ENCODE measurements at regions not wholly inside any gene's neighbourhood (a gene's known extent, or its start where the extent isn't known, plus 50 kb on each side); places are given as distances from the start of the nearest gene placed in this dataset.

GRCh38 chr12:4084573-4084972 is 189.0 kb upstream of the CCND2 start:
- peaks cover 3% of the 10 kb centered on the region for H3K36me3 Mint-ChIP-seq (ENCODE audit: low read depth)
- ATAC-seq = no peak
- H3K27me3 Mint-ChIP-seq = peaks cover 19% of the 10 kb centered on the region
- H3K4me1 Mint-ChIP-seq = peaks cover 3% of the 10 kb centered on the region
- no peak overlapping the region for H3K27ac Mint-ChIP-seq
- no peaks in the 10 kb centered on the region for H3K9me3 ChIP-seq (ENCODE audit: control insufficient read depth, low read length, poor library complexity, severe bottlenecking)
- H3K4me3 Mint-ChIP-seq = no peak overlapping the region
- DNase-seq = no peak

- ATAC-seq = no peak
These were observed 190.7 kb upstream of the CCND2 start for GRCh38 chr12:4082809-4083403.

DNA sequence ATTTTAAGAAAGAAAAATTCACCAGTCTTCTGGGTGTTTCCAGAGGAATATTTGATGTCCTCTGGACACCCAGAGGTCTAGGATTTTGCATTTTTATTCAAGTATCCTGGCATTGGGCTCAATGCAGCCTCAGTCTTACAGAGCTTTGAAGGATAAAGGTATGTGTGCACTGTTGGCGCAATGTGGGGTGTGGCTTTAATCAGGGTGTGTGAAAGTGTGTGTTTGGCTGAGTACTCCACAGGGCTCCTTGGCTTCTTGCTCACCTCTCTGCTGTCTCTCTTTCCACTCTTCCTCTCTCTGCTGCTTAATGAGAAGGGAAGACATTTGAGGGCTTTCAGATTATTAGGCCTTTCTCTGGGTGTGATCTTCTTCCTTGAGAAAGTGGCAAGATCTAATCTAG is 193.3 kb upstream of the CCND2 start:
- ATAC-seq (no peak), DNase-seq (no peak)
- Mint-ChIP-seq H3K27me3 (peaks cover 9% of the 10 kb centered on the region), H3K27ac (no peak overlapping the region), H3K4me3 (no peak overlapping the region), H3K36me3 (ENCODE audit: low read depth) (peaks cover 9% of the 10 kb centered on the region), H3K4me1 (peaks cover 3% of the 10 kb centered on the region)
- no peaks in the 10 kb centered on the region for H3K9me3 ChIP-seq (ENCODE audit: control insufficient read depth, low read length, poor library complexity, severe bottlenecking)

More at GRCh38 chr12:4082809-4083403, 190.7 kb upstream of the CCND2 start:
- Mint-ChIP-seq H3K4me1 (peaks cover 3% of the 10 kb centered on the region), H3K27ac (no peak overlapping the region), H3K36me3 (ENCODE audit: low read depth) (peaks cover 3% of the 10 kb centered on the region), H3K27me3 (peaks cover 14% of the 10 kb centered on the region), H3K4me3 (no peak overlapping the region)
- no peaks in the 10 kb centered on the region for H3K9me3 ChIP-seq (ENCODE audit: control insufficient read depth, low read length, poor library complexity, severe bottlenecking)
- DNase-seq = no peak

- H3K9me3 ChIP-seq (ENCODE audit: control insufficient read depth, low read length, poor library complexity, severe bottlenecking) = no peaks in the 10 kb centered on the region
- H3K4me3 Mint-ChIP-seq = no peak overlapping the region
- H3K27ac Mint-ChIP-seq = no peak overlapping the region
- H3K4me1 Mint-ChIP-seq = no peaks in the 10 kb centered on the region
- no peak for DNase-seq
- no peaks in the 10 kb centered on the region for H3K27me3 Mint-ChIP-seq
- H3K36me3 Mint-ChIP-seq (ENCODE audit: low read depth) = peaks cover 6% of the 10 kb centered on the region
- no peak for ATAC-seq
These were observed 199.4 kb upstream of the CCND2 start for GRCh38 chr12:4074129-4074528.

GRCh38 chr12:4069670-4070010 is 196.4 kb upstream of the PARP11 start:
- no peaks in the 10 kb centered on the region for H3K9me3 ChIP-seq (ENCODE audit: control insufficient read depth, low read length, poor library complexity, severe bottlenecking)
- Mint-ChIP-seq H3K4me1 (peaks cover 2% of the 10 kb centered on the region), H3K4me3 (no peak overlapping the region), H3K27ac (no peak overlapping the region), H3K36me3 (ENCODE audit: low read depth) (no peaks in the 10 kb centered on the region), H3K27me3 (no peaks in the 10 kb centered on the region)
- DNase-seq (no peak), ATAC-seq (no peak)

GRCh38 chr12:4068981-4069669 is 195.9 kb upstream of the PARP11 start:
- Mint-ChIP-seq H3K27me3 (no peaks in the 10 kb centered on the region), H3K4me3 (no peak overlapping the region), H3K4me1 (peaks cover 5% of the 10 kb centered on the region), H3K36me3 (ENCODE audit: low read depth) (no peaks in the 10 kb centered on the region), H3K27ac (no peak overlapping the region)
- peak; percentile 35 for ATAC-seq
- DNase-seq = no peak
- H3K9me3 ChIP-seq (ENCODE audit: control insufficient read depth, low read length, poor library complexity, severe bottlenecking) = no peaks in the 10 kb centered on the region

DNA sequence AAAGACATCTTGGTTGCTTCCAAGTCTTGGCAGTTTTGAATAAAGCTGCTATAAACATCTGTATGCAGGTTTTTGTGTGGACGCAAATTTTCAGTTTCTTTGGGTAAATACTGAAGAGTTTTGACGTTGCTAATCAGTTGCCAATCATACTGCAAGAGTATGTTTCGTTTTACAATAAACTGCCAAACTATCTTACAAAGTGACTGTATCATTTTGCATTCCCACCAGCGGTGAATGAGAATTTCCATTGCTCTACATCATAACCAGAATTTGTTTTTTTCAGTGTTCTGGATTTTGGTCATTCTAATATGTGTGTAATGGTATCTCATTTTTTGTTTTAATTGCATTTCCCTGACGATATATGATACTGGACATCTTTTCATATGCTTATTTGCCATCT is 190.8 kb upstream of the PARP11 start:
- Mint-ChIP-seq H3K4me1 (peaks cover 10% of the 10 kb centered on the region), H3K27ac (no peak overlapping the region), H3K36me3 (ENCODE audit: low read depth) (peaks cover 4% of the 10 kb centered on the region), H3K4me3 (no peak overlapping the region), H3K27me3 (peaks cover 5% of the 10 kb centered on the region)
- no peaks in the 10 kb centered on the region for H3K9me3 ChIP-seq (ENCODE audit: control insufficient read depth, low read length, poor library complexity, severe bottlenecking)
- DNase-seq = no peak
- ATAC-seq = no peak

GRCh38 chr12:4059898-4060568 is 186.8 kb upstream of the PARP11 start:
- DNase-seq (no peak), ATAC-seq (no peak)
- no peak overlapping the region for H3K4me3 Mint-ChIP-seq
- peaks cover 16% of the 10 kb centered on the region for H3K4me1 Mint-ChIP-seq
- peaks cover 5% of the 10 kb centered on the region for H3K36me3 Mint-ChIP-seq (ENCODE audit: low read depth)
- peaks cover 5% of the 10 kb centered on the region for H3K27me3 Mint-ChIP-seq
- H3K9me3 ChIP-seq (ENCODE audit: control insufficient read depth, low read length, poor library complexity, severe bottlenecking) = no peaks in the 10 kb centered on the region
- no peak overlapping the region for H3K27ac Mint-ChIP-seq

GRCh38 chr12:4056910-4057845 is 184.0 kb upstream of the PARP11 start:
- H3K4me3 Mint-ChIP-seq = peak overlapping the region; percentile 56

DNA sequence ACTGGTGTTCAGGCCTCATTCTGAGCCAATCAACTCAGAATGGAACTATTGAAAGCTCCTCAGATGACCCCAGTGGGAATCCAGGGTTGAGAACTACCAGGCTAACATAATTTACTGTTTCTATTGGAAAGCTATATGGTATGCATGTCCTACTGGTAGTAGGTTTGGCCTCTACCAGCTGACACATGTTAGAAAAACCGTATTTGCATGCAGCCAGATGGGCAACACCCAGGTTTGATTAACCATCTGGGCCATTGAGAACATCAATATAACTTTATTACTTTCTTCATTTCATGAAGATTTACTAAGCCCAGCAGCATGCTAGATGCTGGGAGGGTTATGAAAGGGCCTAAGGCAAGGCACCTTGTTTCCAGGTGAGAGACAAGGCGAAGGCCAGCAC is 181.4 kb upstream of the PARP11 start:
- DNase-seq (no peak), ATAC-seq (no peak)
- H3K4me3 Mint-ChIP-seq = no peak overlapping the region
- H3K4me1 Mint-ChIP-seq = peaks cover 16% of the 10 kb centered on the region
- peaks cover 5% of the 10 kb centered on the region for H3K27me3 Mint-ChIP-seq
- H3K27ac Mint-ChIP-seq = no peak overlapping the region
- H3K9me3 ChIP-seq (ENCODE audit: control insufficient read depth, low read length, poor library complexity, severe bottlenecking) = no peaks in the 10 kb centered on the region
- H3K36me3 Mint-ChIP-seq (ENCODE audit: low read depth) = peaks cover 7% of the 10 kb centered on the region

More at GRCh38 chr12:4056910-4057845, 184.0 kb upstream of the PARP11 start:
- peaks cover 7% of the 10 kb centered on the region for H3K36me3 Mint-ChIP-seq (ENCODE audit: low read depth)
- ATAC-seq (no peak), DNase-seq (no peak)
- peak overlapping the region; percentile 60 for H3K27ac Mint-ChIP-seq
- H3K9me3 ChIP-seq (ENCODE audit: control insufficient read depth, low read length, poor library complexity, severe bottlenecking) = no peaks in the 10 kb centered on the region
- H3K27me3 Mint-ChIP-seq = peaks cover 5% of the 10 kb centered on the region
- H3K4me1 Mint-ChIP-seq = peaks cover 11% of the 10 kb centered on the region

- H3K4me1 Mint-ChIP-seq = peaks cover 9% of the 10 kb centered on the region
- no peak overlapping the region for H3K4me3 Mint-ChIP-seq
- no peaks in the 10 kb centered on the region for H3K27me3 Mint-ChIP-seq
- no peak overlapping the region for H3K27ac Mint-ChIP-seq
- peaks cover 4% of the 10 kb centered on the region for H3K36me3 Mint-ChIP-seq (ENCODE audit: low read depth)
- H3K9me3 ChIP-seq (ENCODE audit: control insufficient read depth, low read length, poor library complexity, severe bottlenecking) = no peaks in the 10 kb centered on the region
- no peak for DNase-seq
- no peak for ATAC-seq
These were observed 179.5 kb upstream of the PARP11 start for GRCh38 chr12:4052691-4053090.

DNA sequence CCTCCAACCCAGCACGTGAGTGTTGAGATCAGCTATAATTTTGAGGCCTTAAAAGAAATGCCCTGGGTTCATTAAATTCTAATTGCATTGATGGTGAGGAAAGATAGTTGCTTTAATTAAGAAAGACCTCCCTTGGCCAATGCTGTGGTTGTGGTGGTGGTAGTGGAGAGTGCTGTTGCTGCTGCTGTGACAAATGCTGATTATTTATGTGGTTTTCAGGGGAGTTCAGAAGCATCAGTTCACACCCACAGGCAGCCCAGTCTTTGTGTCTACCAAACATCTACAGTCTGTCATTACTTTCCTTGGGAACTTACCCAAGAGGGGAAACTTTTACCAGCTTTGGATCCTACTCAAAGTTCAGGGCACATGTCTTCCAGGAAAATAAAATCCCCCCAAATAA is 178.4 kb upstream of the PARP11 start:
- no peak for ATAC-seq
- peaks cover 5% of the 10 kb centered on the region for H3K36me3 Mint-ChIP-seq (ENCODE audit: low read depth)
- H3K4me3 Mint-ChIP-seq = no peak overlapping the region
- peaks cover under 1% of the 10 kb centered on the region for H3K27me3 Mint-ChIP-seq
- H3K9me3 ChIP-seq (ENCODE audit: control insufficient read depth, low read length, poor library complexity, severe bottlenecking) = no peaks in the 10 kb centered on the region
- H3K4me1 Mint-ChIP-seq = peaks cover 7% of the 10 kb centered on the region
- H3K27ac Mint-ChIP-seq = no peak overlapping the region
- DNase-seq = no peak

DNA sequence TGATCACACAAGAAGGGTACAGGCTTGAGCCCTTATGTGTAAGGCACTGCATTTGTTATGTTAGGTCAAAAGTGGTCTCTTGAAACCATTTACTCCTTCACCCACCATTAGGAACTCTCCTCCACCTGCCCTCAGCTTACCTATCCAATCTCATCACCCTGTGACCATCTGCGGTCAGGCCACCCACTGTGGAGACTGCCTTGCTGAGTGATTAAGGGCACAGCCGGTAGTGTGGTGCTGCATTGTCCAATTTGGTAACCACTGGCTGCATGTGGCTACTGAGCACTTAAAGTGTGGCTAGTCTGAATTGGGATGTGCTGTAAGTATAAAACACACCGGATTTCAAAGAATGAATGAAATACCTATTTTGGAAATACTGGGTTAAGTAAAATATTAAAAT is 177.1 kb upstream of the PARP11 start:
- DNase-seq = no peak
- Mint-ChIP-seq H3K27me3 (peaks cover 5% of the 10 kb centered on the region), H3K4me3 (no peak overlapping the region), H3K27ac (no peak overlapping the region), H3K36me3 (ENCODE audit: low read depth) (peaks cover 6% of the 10 kb centered on the region), H3K4me1 (peaks cover 11% of the 10 kb centered on the region)
- no peak for ATAC-seq
- H3K9me3 ChIP-seq (ENCODE audit: control insufficient read depth, low read length, poor library complexity, severe bottlenecking) = no peaks in the 10 kb centered on the region

Measured in T-helper 17 cell (primary cell).